ENCODE measurements at regions not wholly inside any gene's neighbourhood (a gene's known extent, or its start where the extent isn't known, plus 50 kb on each side); places are given as distances from the start of the nearest gene placed in this dataset.

DNA sequence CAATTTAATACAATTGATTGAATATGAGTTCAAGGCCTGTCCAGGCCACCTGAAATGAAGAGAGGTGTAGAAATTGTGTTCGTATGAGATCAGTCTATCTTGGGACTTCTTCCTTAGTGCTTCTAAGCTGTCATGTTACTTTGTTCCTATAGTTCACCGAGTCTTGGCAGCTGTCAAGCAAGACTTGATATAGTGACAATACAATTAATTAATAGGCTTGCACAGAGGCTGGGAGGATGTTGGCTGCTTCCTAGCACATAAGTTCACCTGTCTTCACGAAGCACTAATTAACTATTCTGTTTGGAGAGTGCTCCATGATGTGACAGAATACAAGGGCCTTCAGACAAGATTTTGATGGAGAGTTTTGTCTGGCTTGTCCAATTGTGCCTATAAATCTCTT, 103.7 kb upstream of the CD96 start:
- no peak for TF ChIP-seq CTCF (IDR thresholded peaks at IDR 0.05; ENCODE audit: control insufficient read depth, extremely low read depth, insufficient read depth)
- no peak for DNase-seq (ENCODE audit: low read depth)

GRCh38 chr3:111454551-111454950, 87.4 kb upstream of the CD96 start:
- no peak for DNase-seq (ENCODE audit: low read depth)
- no peak overlapping the region for H3K4me3 ChIP-seq (ENCODE audit: low read depth, low read length)
- TF ChIP-seq CTCF (IDR thresholded peaks at IDR 0.05; ENCODE audit: control insufficient read depth, extremely low read depth, insufficient read depth), result no peak

More for the DNA sequence above, 103.7 kb upstream of the CD96 start:
- no peak overlapping the region for H3K4me3 ChIP-seq (ENCODE audit: low read depth, low read length)

DNA sequence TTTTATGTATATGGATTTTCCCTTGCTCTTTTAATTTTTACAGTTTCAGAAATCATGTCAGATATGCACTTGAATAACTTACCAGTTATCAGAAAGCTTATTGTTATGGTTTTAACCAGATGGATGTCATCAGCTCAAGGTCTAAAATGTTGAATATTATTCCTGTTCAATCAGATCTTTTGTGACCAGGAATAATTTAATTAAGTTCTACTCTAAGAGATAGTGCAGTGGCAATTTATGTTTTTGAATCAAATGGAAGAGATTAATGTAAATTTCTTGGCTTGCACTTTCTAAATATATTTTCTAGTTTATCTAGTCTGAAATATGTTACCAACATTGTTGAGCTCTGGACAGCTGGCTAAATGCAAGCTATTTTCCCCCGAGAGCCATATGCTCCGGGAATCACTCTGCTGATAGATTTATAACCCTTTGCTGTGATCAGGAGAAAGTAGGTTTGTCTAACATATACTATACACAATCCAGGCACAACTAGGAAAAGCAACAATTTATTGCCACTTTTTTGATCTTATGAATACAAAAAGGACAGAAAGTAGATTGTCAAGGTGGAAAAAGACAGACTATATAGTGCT, 76.8 kb upstream of the CD96 start:
- no peak for DNase-seq (ENCODE audit: low read depth)
- no peak for TF ChIP-seq CTCF (IDR thresholded peaks at IDR 0.05; ENCODE audit: control insufficient read depth, extremely low read depth, insufficient read depth)
- H3K4me3 ChIP-seq (ENCODE audit: low read depth, low read length), result no peak overlapping the region

DNA sequence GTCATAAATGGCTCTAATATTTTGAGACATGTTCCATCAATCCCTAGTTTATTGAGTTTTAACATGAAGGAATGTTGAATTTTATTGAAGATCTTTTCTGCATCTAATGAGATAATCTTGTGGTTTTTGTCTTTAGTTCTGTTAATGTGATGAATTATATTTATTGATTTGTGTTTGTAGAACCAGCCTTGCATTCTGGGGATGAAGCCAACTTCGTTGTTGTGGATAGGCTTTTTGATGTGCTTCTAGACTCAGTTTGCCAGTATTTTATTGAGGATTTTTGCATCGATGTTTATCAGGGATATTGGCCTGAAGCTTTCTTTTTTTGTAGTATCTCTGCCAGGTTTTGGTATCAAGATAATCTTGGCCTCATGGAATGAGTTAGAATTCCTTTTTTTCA, 72.0 kb upstream of the CD96 start:
- TF ChIP-seq CTCF (IDR thresholded peaks at IDR 0.05; ENCODE audit: control insufficient read depth, extremely low read depth, insufficient read depth), result no peak
- DNase-seq (ENCODE audit: low read depth), result no peak
- no peak overlapping the region for H3K4me3 ChIP-seq (ENCODE audit: low read depth, low read length)

DNA sequence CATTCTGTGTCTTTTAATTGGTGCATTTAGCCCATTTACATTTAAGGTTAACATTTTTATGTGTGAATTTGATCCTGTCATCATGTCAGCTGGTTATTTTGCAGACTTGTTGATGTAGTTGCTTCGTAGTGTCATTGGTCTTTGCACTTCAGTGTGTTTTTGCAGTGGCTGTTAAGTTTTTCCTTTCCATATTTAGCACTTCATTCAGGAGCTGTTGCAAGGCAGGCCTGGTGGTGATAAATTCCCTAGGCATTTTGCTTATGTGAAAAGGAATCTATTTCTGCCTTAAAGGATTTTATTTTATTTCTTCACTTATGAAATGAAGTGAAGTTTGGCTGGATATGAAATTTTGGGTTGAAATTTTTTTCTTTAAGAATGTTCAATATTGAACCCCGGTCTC, 70.2 kb upstream of the CD96 start:
- TF ChIP-seq CTCF (IDR thresholded peaks at IDR 0.05; ENCODE audit: control insufficient read depth, extremely low read depth, insufficient read depth), result no peak
- DNase-seq (ENCODE audit: low read depth), result no peak
- H3K4me3 ChIP-seq (ENCODE audit: low read depth, low read length), result no peak overlapping the region

DNA sequence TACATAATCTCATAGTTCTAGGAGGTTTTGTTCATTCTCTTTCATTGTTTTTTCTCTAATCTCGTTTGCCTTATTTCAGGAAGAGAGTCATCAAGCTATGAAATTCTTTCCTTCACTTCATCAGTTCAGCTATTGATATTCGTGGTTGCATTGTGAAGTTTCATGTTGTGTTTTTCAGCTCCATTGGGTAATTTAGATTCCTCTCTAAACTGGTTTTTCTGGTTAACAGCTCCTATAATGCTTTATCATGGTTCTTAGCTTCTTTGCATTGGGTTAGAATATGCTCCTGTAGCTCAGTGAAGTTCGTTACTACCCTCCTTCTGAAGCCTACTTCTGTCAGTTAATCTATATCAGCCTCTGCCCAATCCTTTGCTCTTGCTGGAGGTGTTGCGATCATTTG, 69.4 kb upstream of the CD96 start:
- H3K4me3 ChIP-seq (ENCODE audit: low read depth, low read length), result no peak overlapping the region
- TF ChIP-seq CTCF (IDR thresholded peaks at IDR 0.05; ENCODE audit: control insufficient read depth, extremely low read depth, insufficient read depth), result no peak
- no peak for DNase-seq (ENCODE audit: low read depth)

DNA sequence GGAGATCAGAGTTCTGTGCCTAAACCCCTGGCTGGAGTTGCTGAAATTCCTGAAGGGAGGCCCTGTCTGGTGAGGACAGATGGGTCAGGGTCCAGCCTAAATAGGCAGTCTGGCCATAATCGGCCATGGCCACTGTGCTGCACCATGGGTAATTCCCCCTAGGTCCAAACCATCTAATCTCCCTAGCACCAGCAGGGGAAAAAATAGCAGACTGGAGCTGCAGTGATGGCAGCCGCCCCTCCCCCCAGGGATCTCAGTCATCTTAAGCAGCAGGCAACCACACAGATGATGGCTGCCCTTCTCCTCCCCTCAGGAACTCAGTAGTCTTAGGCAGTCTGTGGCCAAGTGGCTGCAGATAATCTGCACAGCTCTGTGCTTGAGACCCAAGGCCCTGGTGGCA, 68.4 kb upstream of the CD96 start:
- no peak for DNase-seq (ENCODE audit: low read depth)
- no peak overlapping the region for H3K4me3 ChIP-seq (ENCODE audit: low read depth, low read length)
- no peak for TF ChIP-seq CTCF (IDR thresholded peaks at IDR 0.05; ENCODE audit: control insufficient read depth, extremely low read depth, insufficient read depth)

Measured in LNCaP clone FGC (cell line).